ENCODE measurements at regions not wholly inside any gene's neighbourhood (a gene's known extent, or its start where the extent isn't known, plus 50 kb on each side); places are given as distances from the start of the nearest gene placed in this dataset.

GRCh38 chr16:79770244-79771064, 169.9 kb upstream of the MAF start:
- Histone ChIP-seq H3K36me3 (ENCODE audit: control insufficient read depth in 3 of 3, insufficient read depth in 2 of 3, low read depth in 1 of 3, low read length in 3 of 3) (no peaks in the 10 kb centered on the region), H3K4me3 (ENCODE audit: low read depth in 1 of 3, low read length in 3 of 3) (peak overlapping the region; percentile 19 to 63 (median 58)), H3K4me1 (ENCODE audit: control insufficient read depth in 3 of 3, insufficient read depth in 2 of 3, low read depth in 1 of 3, low read length in 2 of 3) (peaks cover 6 to 70% (median 15%) of the 10 kb centered on the region in 3 donors), H3K27ac (ENCODE audit: low read depth in 1 of 3, low read length in 2 of 3) (peak overlapping the region; percentile 87 to 96 (median 91)), H3K27me3 (ENCODE audit: control insufficient read depth in 3 of 3, insufficient read depth in 3 of 3, low read length in 3 of 3) (no peaks in the 10 kb centered on the region), H3K9me3 (ENCODE audit: control insufficient read depth in 2 of 2, insufficient read depth in 1 of 2, low read depth in 1 of 2, low read length in 1 of 2) (no peaks in the 10 kb centered on the region)
- DNase-seq: peak; percentile 94 to 95
- peak; percentile 33 for FAIRE-seq
- 0 to 2% (median 1%) methylated on average over 48 to 59 of the region's 59 CpGs for WGBS, 3 donors

GRCh38 chr16:79769928-79770243, 169.3 kb upstream of the MAF start:
- H3K4me3 ChIP-seq (ENCODE audit: low read depth in 1 of 3, low read length in 3 of 3): peak overlapping the region; percentile 19 to 63 (median 58)
- no peaks in the 10 kb centered on the region for H3K9me3 ChIP-seq (ENCODE audit: control insufficient read depth in 2 of 2, insufficient read depth in 1 of 2, low read depth in 1 of 2, low read length in 1 of 2)
- peaks cover 6 to 76% (median 15%) of the 10 kb centered on the region in 3 donors for H3K4me1 ChIP-seq (ENCODE audit: control insufficient read depth in 3 of 3, insufficient read depth in 2 of 3, low read depth in 1 of 3, low read length in 2 of 3)
- H3K27ac ChIP-seq (ENCODE audit: low read depth in 1 of 3, low read length in 2 of 3): peak overlapping the region; percentile 87 to 96 (median 91)
- H3K27me3 ChIP-seq (ENCODE audit: control insufficient read depth in 3 of 3, insufficient read depth in 3 of 3, low read length in 3 of 3): no peaks in the 10 kb centered on the region
- 13 to 27% (median 20%) methylated on average over 6 of the region's 6 CpGs for WGBS, 3 donors
- FAIRE-seq: no peak
- H3K36me3 ChIP-seq (ENCODE audit: control insufficient read depth in 3 of 3, insufficient read depth in 2 of 3, low read depth in 1 of 3, low read length in 3 of 3): no peaks in the 10 kb centered on the region
- DNase-seq: no peak

- FAIRE-seq (no peak), DNase-seq (peak; percentile 13 to 33)
- H3K9me3 ChIP-seq (ENCODE audit: control insufficient read depth in 2 of 2, insufficient read depth in 1 of 2, low read depth in 1 of 2, low read length in 1 of 2): no peaks in the 10 kb centered on the region
- H3K4me1 ChIP-seq (ENCODE audit: control insufficient read depth in 3 of 3, insufficient read depth in 2 of 3, low read depth in 1 of 3, low read length in 2 of 3): peaks cover 6 to 81% (median 15%) of the 10 kb centered on the region in 3 donors
- H3K27ac ChIP-seq (ENCODE audit: low read depth in 1 of 3, low read length in 2 of 3): peak overlapping the region; percentile 7 to 96 (median 87)
- no peaks in the 10 kb centered on the region for H3K36me3 ChIP-seq (ENCODE audit: control insufficient read depth in 3 of 3, insufficient read depth in 2 of 3, low read depth in 1 of 3, low read length in 3 of 3)
- H3K27me3 ChIP-seq (ENCODE audit: control insufficient read depth in 3 of 3, insufficient read depth in 3 of 3, low read length in 3 of 3): no peaks in the 10 kb centered on the region
- peak overlapping the region in 1 of 3 donors; percentile 63 for H3K4me3 ChIP-seq (ENCODE audit: low read depth in 1 of 3, low read length in 3 of 3)
- 71 to 76% (median 75%) methylated on average over 4 of the region's 4 CpGs for WGBS, 3 donors
These were observed 168.9 kb upstream of the MAF start for GRCh38 chr16:79769270-79769927.

GRCh38 chr16:79768276-79768970, 167.9 kb upstream of the MAF start:
- FAIRE-seq: no peak
- peak; percentile 47 to 68 for DNase-seq
- Histone ChIP-seq H3K27ac (ENCODE audit: low read depth in 1 of 3, low read length in 2 of 3) (peak overlapping the region; percentile 86 to 96 (median 92)), H3K36me3 (ENCODE audit: control insufficient read depth in 3 of 3, insufficient read depth in 2 of 3, low read depth in 1 of 3, low read length in 3 of 3) (no peaks in the 10 kb centered on the region), H3K4me3 (ENCODE audit: low read depth in 1 of 3, low read length in 3 of 3) (peak overlapping the region in 2 of 3 donors; percentile 1 to 31), H3K27me3 (ENCODE audit: control insufficient read depth in 3 of 3, insufficient read depth in 3 of 3, low read length in 3 of 3) (no peaks in the 10 kb centered on the region), H3K9me3 (ENCODE audit: control insufficient read depth in 2 of 2, insufficient read depth in 1 of 2, low read depth in 1 of 2, low read length in 1 of 2) (no peaks in the 10 kb centered on the region), H3K4me1 (ENCODE audit: control insufficient read depth in 3 of 3, insufficient read depth in 2 of 3, low read depth in 1 of 3, low read length in 2 of 3) (peaks cover 6 to 81% (median 15%) of the 10 kb centered on the region in 3 donors)
- WGBS, 3 donors: 11 to 30% (median 29%) methylated on average over 10 of the region's 10 CpGs

GRCh38 chr16:79767421-79768275, 167.1 kb upstream of the MAF start:
- WGBS, 3 donors: 20 to 39% (median 27%) methylated on average over 7 of the region's 7 CpGs
- Histone ChIP-seq H3K36me3 (ENCODE audit: control insufficient read depth in 3 of 3, insufficient read depth in 2 of 3, low read depth in 1 of 3, low read length in 3 of 3) (no peaks in the 10 kb centered on the region), H3K4me1 (ENCODE audit: control insufficient read depth in 3 of 3, insufficient read depth in 2 of 3, low read depth in 1 of 3, low read length in 2 of 3) (peaks cover 6 to 74% (median 13%) of the 10 kb centered on the region in 3 donors), H3K27me3 (ENCODE audit: control insufficient read depth in 3 of 3, insufficient read depth in 3 of 3, low read length in 3 of 3) (no peaks in the 10 kb centered on the region), H3K27ac (ENCODE audit: low read depth in 1 of 3, low read length in 2 of 3) (peak overlapping the region; percentile 86 to 96 (median 92)), H3K9me3 (ENCODE audit: control insufficient read depth in 2 of 2, insufficient read depth in 1 of 2, low read depth in 1 of 2, low read length in 1 of 2) (no peaks in the 10 kb centered on the region), H3K4me3 (ENCODE audit: low read depth in 1 of 3, low read length in 3 of 3) (peak overlapping the region in 2 of 3 donors; percentile 1 to 31)
- DNase-seq (peak; percentile 80 to 81), FAIRE-seq (no peak)

- 17 to 44% (median 20%) methylated on average over 2 of the region's 2 CpGs for WGBS, 3 donors
- Histone ChIP-seq H3K9me3 (ENCODE audit: control insufficient read depth in 2 of 2, insufficient read depth in 1 of 2, low read depth in 1 of 2, low read length in 1 of 2) (no peaks in the 10 kb centered on the region), H3K27ac (ENCODE audit: low read depth in 1 of 3, low read length in 2 of 3) (peak overlapping the region; percentile 56 to 96 (median 79)), H3K4me1 (ENCODE audit: control insufficient read depth in 3 of 3, insufficient read depth in 2 of 3, low read depth in 1 of 3, low read length in 2 of 3) (peaks cover 2 to 57% (median 10%) of the 10 kb centered on the region in 3 donors), H3K36me3 (ENCODE audit: control insufficient read depth in 3 of 3, insufficient read depth in 2 of 3, low read depth in 1 of 3, low read length in 3 of 3) (no peaks in the 10 kb centered on the region), H3K27me3 (ENCODE audit: control insufficient read depth in 3 of 3, insufficient read depth in 3 of 3, low read length in 3 of 3) (no peaks in the 10 kb centered on the region), H3K4me3 (ENCODE audit: low read depth in 1 of 3, low read length in 3 of 3) (no peak overlapping the region)
- FAIRE-seq: no peak
- DNase-seq: peak; percentile 82 to 87
These were observed 165.4 kb upstream of the MAF start for GRCh38 chr16:79765901-79766394.

- H3K4me3 ChIP-seq (ENCODE audit: low read depth in 1 of 3, low read length in 3 of 3): no peak overlapping the region
- H3K27ac ChIP-seq (ENCODE audit: low read depth in 1 of 3, low read length in 2 of 3): peak overlapping the region; percentile 56 to 96 (median 79)
- no peaks in the 10 kb centered on the region for H3K36me3 ChIP-seq (ENCODE audit: control insufficient read depth in 3 of 3, insufficient read depth in 2 of 3, low read depth in 1 of 3, low read length in 3 of 3)
- DNase-seq (peak in 1 of 2 donors; percentile 40), FAIRE-seq (no peak)
- no peaks in the 10 kb centered on the region for H3K27me3 ChIP-seq (ENCODE audit: control insufficient read depth in 3 of 3, insufficient read depth in 3 of 3, low read length in 3 of 3)
- H3K4me1 ChIP-seq (ENCODE audit: control insufficient read depth in 3 of 3, insufficient read depth in 2 of 3, low read depth in 1 of 3, low read length in 2 of 3): peaks cover 2 to 54% (median 10%) of the 10 kb centered on the region in 3 donors
- H3K9me3 ChIP-seq (ENCODE audit: control insufficient read depth in 2 of 2, insufficient read depth in 1 of 2, low read depth in 1 of 2, low read length in 1 of 2): no peaks in the 10 kb centered on the region
- 20 to 58% (median 36%) methylated on average over 1 of the region's 1 CpG for WGBS, 3 donors
These were observed 164.9 kb upstream of the MAF start for GRCh38 chr16:79765431-79765830.

Measured in small intestine (tissue), 7 donors.